ENCODE measurements at regions not wholly inside any gene's neighbourhood (a gene's known extent, or its start where the extent isn't known, plus 50 kb on each side); places are given as distances from the start of the nearest gene placed in this dataset.

- POLR2A ChIA-PET = no interaction called here
- DNase-seq = no peak
- intact Hi-C loops (cut with micrococcal nuclease) = no loop called here
- H3K4me1 Mint-ChIP-seq (ENCODE audit: low read depth) = no peaks in the 10 kb centered on the region
- H3K4me3 Mint-ChIP-seq = no peak overlapping the region
- H3K36me3 Mint-ChIP-seq = no peaks in the 10 kb centered on the region
- CTCF ChIA-PET = no interaction called here
- peaks cover 4% of the 10 kb centered on the region for H3K27me3 Mint-ChIP-seq
- H3K9me3 Mint-ChIP-seq = no peaks in the 10 kb centered on the region
- no peak overlapping the region for H3K27ac Mint-ChIP-seq
Observed at GRCh38 chr4:142977182-142977581, 131.1 kb upstream of the INPP4B start.

- H3K27me3 Mint-ChIP-seq = peaks cover 4% of the 10 kb centered on the region
- H3K36me3 Mint-ChIP-seq = no peaks in the 10 kb centered on the region
- ChIA-PET POLR2A (no interaction called here), CTCF (no interaction called here)
- H3K4me3 Mint-ChIP-seq = no peak overlapping the region
- H3K4me1 Mint-ChIP-seq (ENCODE audit: low read depth) = no peaks in the 10 kb centered on the region
- intact Hi-C loops (cut with micrococcal nuclease) = no loop called here
- no peak overlapping the region for H3K27ac Mint-ChIP-seq
- DNase-seq = no peak
- no peaks in the 10 kb centered on the region for H3K9me3 Mint-ChIP-seq
Observed at GRCh38 chr4:142983065-142983464, 137.0 kb upstream of the INPP4B start.

GRCh38 chr4:142983589-142983988 is 137.5 kb upstream of the INPP4B start:
- H3K36me3 Mint-ChIP-seq = no peaks in the 10 kb centered on the region
- DNase-seq = no peak
- intact Hi-C loops (cut with micrococcal nuclease) = no loop called here
- no peak overlapping the region for H3K27ac Mint-ChIP-seq
- no peaks in the 10 kb centered on the region for H3K4me1 Mint-ChIP-seq (ENCODE audit: low read depth)
- no peak overlapping the region for H3K4me3 Mint-ChIP-seq
- ChIA-PET POLR2A (no interaction called here), CTCF (interaction anchor here (0.7 kb wide), 1 partner anchor 1174 kb away, joined by 3 read pairs; no protein-coding TSS in a partner anchor)
- peaks cover 4% of the 10 kb centered on the region for H3K27me3 Mint-ChIP-seq
- no peaks in the 10 kb centered on the region for H3K9me3 Mint-ChIP-seq

- Mint-ChIP-seq H3K36me3 (no peaks in the 10 kb centered on the region), H3K9me3 (no peaks in the 10 kb centered on the region), H3K27me3 (peaks cover 6% of the 10 kb centered on the region), H3K4me1 (ENCODE audit: low read depth) (no peaks in the 10 kb centered on the region), H3K4me3 (no peak overlapping the region), H3K27ac (no peak overlapping the region)
- ChIA-PET CTCF (no interaction called here), POLR2A (no interaction called here)
- intact Hi-C loops (cut with micrococcal nuclease) = no loop called here
- no peak for DNase-seq
Observed at GRCh38 chr4:142984871-142985585, 138.9 kb upstream of the INPP4B start.

- no peak for DNase-seq
- intact Hi-C loops (cut with micrococcal nuclease) = no loop called here
- Mint-ChIP-seq H3K27me3 (peaks cover 1% of the 10 kb centered on the region), H3K36me3 (no peaks in the 10 kb centered on the region), H3K9me3 (peaks cover 6% of the 10 kb centered on the region), H3K4me3 (no peak overlapping the region), H3K27ac (no peak overlapping the region), H3K4me1 (ENCODE audit: low read depth) (no peaks in the 10 kb centered on the region)
- ChIA-PET CTCF (interaction anchor here (1.1 kb wide), 1 partner anchor 9 kb away, joined by 3 read pairs; no protein-coding TSS in a partner anchor), POLR2A (no interaction called here)
Observed at GRCh38 chr4:143016171-143016570, 168.5 kb upstream of the USP38 start.

- no peak for DNase-seq
- Mint-ChIP-seq H3K9me3 (peaks cover 3% of the 10 kb centered on the region), H3K4me3 (no peak overlapping the region), H3K36me3 (no peaks in the 10 kb centered on the region), H3K4me1 (ENCODE audit: low read depth) (no peaks in the 10 kb centered on the region), H3K27ac (no peak overlapping the region), H3K27me3 (peaks cover 2% of the 10 kb centered on the region)
- CTCF ChIA-PET = interaction anchor here (1.1 kb wide), 1 partner anchor 8 kb away, joined by 3 read pairs; no protein-coding TSS in a partner anchor
- POLR2A ChIA-PET = no interaction called here
- intact Hi-C loops (cut with micrococcal nuclease) = no loop called here
Observed at GRCh38 chr4:143017210-143017609, 167.5 kb upstream of the USP38 start.

- intact Hi-C loops (cut with micrococcal nuclease) = no loop called here
- no peaks in the 10 kb centered on the region for H3K36me3 Mint-ChIP-seq
- CTCF ChIA-PET = no interaction called here
- DNase-seq = no peak
- H3K27me3 Mint-ChIP-seq = peaks cover 6% of the 10 kb centered on the region
- H3K9me3 Mint-ChIP-seq = no peaks in the 10 kb centered on the region
- no peaks in the 10 kb centered on the region for H3K4me1 Mint-ChIP-seq (ENCODE audit: low read depth)
- no peak overlapping the region for H3K27ac Mint-ChIP-seq
- POLR2A ChIA-PET = no interaction called here
- H3K4me3 Mint-ChIP-seq = no peak overlapping the region
Observed at GRCh38 chr4:143019351-143019750, 165.4 kb upstream of the USP38 start.

GRCh38 chr4:143021384-143021783 is 163.3 kb upstream of the USP38 start:
- H3K9me3 Mint-ChIP-seq = no peaks in the 10 kb centered on the region
- POLR2A ChIA-PET = no interaction called here
- no peak overlapping the region for H3K4me3 Mint-ChIP-seq
- CTCF ChIA-PET = interaction anchor here (0.7 kb wide), 1 partner anchor 201 kb away, joined by 3 read pairs; no protein-coding TSS in a partner anchor
- H3K36me3 Mint-ChIP-seq = no peaks in the 10 kb centered on the region
- no peaks in the 10 kb centered on the region for H3K4me1 Mint-ChIP-seq (ENCODE audit: low read depth)
- peaks cover 7% of the 10 kb centered on the region for H3K27me3 Mint-ChIP-seq
- H3K27ac Mint-ChIP-seq = no peak overlapping the region
- intact Hi-C loops (cut with micrococcal nuclease) = no loop called here
- DNase-seq = no peak

GRCh38 chr4:143023239-143023918 is 161.3 kb upstream of the USP38 start:
- intact Hi-C loops (cut with micrococcal nuclease) = no loop called here
- ChIA-PET CTCF (no interaction called here), POLR2A (no interaction called here)
- Mint-ChIP-seq H3K27me3 (peaks cover 12% of the 10 kb centered on the region), H3K27ac (no peak overlapping the region), H3K4me3 (no peak overlapping the region), H3K9me3 (no peaks in the 10 kb centered on the region), H3K4me1 (ENCODE audit: low read depth) (no peaks in the 10 kb centered on the region), H3K36me3 (no peaks in the 10 kb centered on the region)
- DNase-seq = no peak

- CTCF ChIA-PET = interaction anchor here (0.9 kb wide), 1 partner anchor 9 kb away, joined by 3 read pairs; no protein-coding TSS in a partner anchor
- no peaks in the 10 kb centered on the region for H3K4me1 Mint-ChIP-seq (ENCODE audit: low read depth)
- no peaks in the 10 kb centered on the region for H3K36me3 Mint-ChIP-seq
- peaks cover 14% of the 10 kb centered on the region for H3K27me3 Mint-ChIP-seq
- H3K27ac Mint-ChIP-seq = no peak overlapping the region
- POLR2A ChIA-PET = no interaction called here
- intact Hi-C loops (cut with micrococcal nuclease) = no loop called here
- H3K4me3 Mint-ChIP-seq = no peak overlapping the region
- no peak for DNase-seq
- H3K9me3 Mint-ChIP-seq = peaks cover 16% of the 10 kb centered on the region
Observed at GRCh38 chr4:143025081-143025704, 159.5 kb upstream of the USP38 start.

- Mint-ChIP-seq H3K27ac (no peak overlapping the region), H3K36me3 (no peaks in the 10 kb centered on the region), H3K4me3 (no peak overlapping the region), H3K9me3 (peaks cover 19% of the 10 kb centered on the region), H3K27me3 (peaks cover 17% of the 10 kb centered on the region), H3K4me1 (ENCODE audit: low read depth) (no peaks in the 10 kb centered on the region)
- ChIA-PET CTCF (no interaction called here), POLR2A (no interaction called here)
- intact Hi-C loops (cut with micrococcal nuclease) = no loop called here
- no peak for DNase-seq
Observed at GRCh38 chr4:143026459-143027170, 158.1 kb upstream of the USP38 start.

GRCh38 chr4:143035661-143036060 is 149.1 kb upstream of the USP38 start:
- intact Hi-C loops (cut with micrococcal nuclease) = no loop called here
- ChIA-PET POLR2A (no interaction called here), CTCF (no interaction called here)
- no peaks in the 10 kb centered on the region for H3K4me1 Mint-ChIP-seq (ENCODE audit: low read depth)
- H3K27me3 Mint-ChIP-seq = no peaks in the 10 kb centered on the region
- no peaks in the 10 kb centered on the region for H3K36me3 Mint-ChIP-seq
- no peaks in the 10 kb centered on the region for H3K9me3 Mint-ChIP-seq
- no peak overlapping the region for H3K4me3 Mint-ChIP-seq
- no peak for DNase-seq
- H3K27ac Mint-ChIP-seq = no peak overlapping the region

Data from activated CD4-positive, alpha-beta memory T cell treated with anti-CD3 and anti-CD28 coated beads for 36 hours (primary cell).